ENCODE measurements at regions not wholly inside any gene's neighbourhood (a gene's known extent, or its start where the extent isn't known, plus 50 kb on each side); places are given as distances from the start of the nearest gene placed in this dataset.
A peak's percentile ranks its signal among the peaks of the same experiment; 100 is the strongest.

GRCh38 chr3:168262887-168263286, 167.2 kb upstream of the GOLIM4 start:
- Histone ChIP-seq H3K4me1 (ENCODE audit: control insufficient read depth in 5 of 5, insufficient read depth in 5 of 5, low read length in 5 of 5) (peaks cover 0 to 7% (median 0%) of the 10 kb centered on the region in 5 donors), H3K4me3 (no peak overlapping the region), H3K27me3 (ENCODE audit: control insufficient read depth in 3 of 3, insufficient read depth in 3 of 3, low read length in 2 of 3) (no peaks in the 10 kb centered on the region), H3K36me3 (ENCODE audit: control insufficient read depth in 4 of 4, insufficient read depth in 4 of 4, low read length in 4 of 4) (no peaks in the 10 kb centered on the region), H3K9ac (ENCODE audit: insufficient read depth in 1 of 2, low read length in 2 of 2) (no peak overlapping the region), H3K9me3 (ENCODE audit: control insufficient read depth in 4 of 4, insufficient read depth in 3 of 4, low read length in 3 of 4) (no peaks in the 10 kb centered on the region), H3K27ac (ENCODE audit: low read depth in 1 of 2, low read length in 1 of 2) (no peak overlapping the region)
- ATAC-seq (ENCODE audit: insufficient read depth, low FRiP score) = no peak
- TF ChIP-seq, protein P1, sequence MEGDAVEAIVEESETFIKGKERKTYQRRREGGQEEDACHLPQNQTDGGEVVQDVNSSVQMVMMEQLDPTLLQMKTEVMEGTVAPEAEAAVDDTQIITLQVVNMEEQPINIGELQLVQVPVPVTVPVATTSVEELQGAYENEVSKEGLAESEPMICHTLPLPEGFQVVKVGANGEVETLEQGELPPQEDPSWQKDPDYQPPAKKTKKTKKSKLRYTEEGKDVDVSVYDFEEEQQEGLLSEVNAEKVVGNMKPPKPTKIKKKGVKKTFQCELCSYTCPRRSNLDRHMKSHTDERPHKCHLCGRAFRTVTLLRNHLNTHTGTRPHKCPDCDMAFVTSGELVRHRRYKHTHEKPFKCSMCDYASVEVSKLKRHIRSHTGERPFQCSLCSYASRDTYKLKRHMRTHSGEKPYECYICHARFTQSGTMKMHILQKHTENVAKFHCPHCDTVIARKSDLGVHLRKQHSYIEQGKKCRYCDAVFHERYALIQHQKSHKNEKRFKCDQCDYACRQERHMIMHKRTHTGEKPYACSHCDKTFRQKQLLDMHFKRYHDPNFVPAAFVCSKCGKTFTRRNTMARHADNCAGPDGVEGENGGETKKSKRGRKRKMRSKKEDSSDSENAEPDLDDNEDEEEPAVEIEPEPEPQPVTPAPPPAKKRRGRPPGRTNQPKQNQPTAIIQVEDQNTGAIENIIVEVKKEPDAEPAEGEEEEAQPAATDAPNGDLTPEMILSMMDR (IDR thresholded peaks at IDR 0.05; ENCODE audit: control extremely low read depth, extremely low read depth) = no peak
- no peak for DNase-seq

DNA sequence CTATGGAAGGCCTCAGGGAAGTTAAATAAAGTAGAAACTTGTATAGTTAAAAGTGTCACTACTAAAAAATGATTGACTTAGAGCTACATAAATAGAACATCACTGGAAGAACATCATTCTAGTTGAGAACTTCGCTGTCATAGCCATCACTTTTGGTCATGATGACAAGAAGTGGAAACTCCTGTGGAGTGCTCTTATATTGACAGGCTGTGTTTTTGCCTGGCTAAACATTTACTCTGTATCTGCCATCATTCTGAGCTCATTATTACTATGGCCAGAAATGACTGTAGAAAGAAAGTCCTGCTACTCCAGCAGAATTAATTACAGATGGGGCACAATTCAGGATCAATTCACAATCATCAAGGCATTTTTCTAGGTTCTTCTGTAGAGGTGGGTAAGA, 165.1 kb upstream of the GOLIM4 start:
- H3K4me3 ChIP-seq = no peak overlapping the region
- no peaks in the 10 kb centered on the region for H3K36me3 ChIP-seq (ENCODE audit: control insufficient read depth in 4 of 4, insufficient read depth in 4 of 4, low read length in 4 of 4)
- ATAC-seq (ENCODE audit: insufficient read depth, low FRiP score) (no peak), DNase-seq (no peak)
- peaks cover 0 to 2% (median under 1%) of the 10 kb centered on the region in 4 donors for H3K9me3 ChIP-seq (ENCODE audit: control insufficient read depth in 4 of 4, insufficient read depth in 3 of 4, low read length in 3 of 4)
- WGBS, 2 donors = 35 to 78% methylated on average over 1 of the region's 1 CpG
- peaks cover 0 to 7% (median 0%) of the 10 kb centered on the region in 5 donors for H3K4me1 ChIP-seq (ENCODE audit: control insufficient read depth in 5 of 5, insufficient read depth in 5 of 5, low read length in 5 of 5)
- no peak overlapping the region for H3K9ac ChIP-seq (ENCODE audit: insufficient read depth in 1 of 2, low read length in 2 of 2)
- H3K27me3 ChIP-seq (ENCODE audit: control insufficient read depth in 3 of 3, insufficient read depth in 3 of 3, low read length in 2 of 3) = no peaks in the 10 kb centered on the region
- TF ChIP-seq, protein P1 (IDR thresholded peaks at IDR 0.05; ENCODE audit: control extremely low read depth, extremely low read depth) = no peak
- no peak overlapping the region for H3K27ac ChIP-seq (ENCODE audit: low read depth in 1 of 2, low read length in 1 of 2)

- Histone ChIP-seq H3K4me3 (no peak overlapping the region), H3K27me3 (ENCODE audit: control insufficient read depth in 3 of 3, insufficient read depth in 3 of 3, low read length in 2 of 3) (no peaks in the 10 kb centered on the region), H3K4me1 (ENCODE audit: control insufficient read depth in 5 of 5, insufficient read depth in 5 of 5, low read length in 5 of 5) (peaks cover 0 to 16% (median 0%) of the 10 kb centered on the region in 5 donors), H3K9ac (ENCODE audit: insufficient read depth in 1 of 2, low read length in 2 of 2) (no peak overlapping the region), H3K27ac (ENCODE audit: low read depth in 1 of 2, low read length in 1 of 2) (no peak overlapping the region), H3K9me3 (ENCODE audit: control insufficient read depth in 4 of 4, insufficient read depth in 3 of 4, low read length in 3 of 4) (peaks cover 0 to 10% (median 4%) of the 10 kb centered on the region in 4 donors), H3K36me3 (ENCODE audit: control insufficient read depth in 4 of 4, insufficient read depth in 4 of 4, low read length in 4 of 4) (no peaks in the 10 kb centered on the region)
- TF ChIP-seq, protein P1 (IDR thresholded peaks at IDR 0.05; ENCODE audit: control extremely low read depth, extremely low read depth) = no peak
- ATAC-seq (ENCODE audit: insufficient read depth, low FRiP score) = no peak
- 57 to 71% methylated on average over 2 of the region's 2 CpGs for WGBS, 2 donors
- DNase-seq = no peak
Measured at GRCh38 chr3:168251371-168251770, 155.6 kb upstream of the GOLIM4 start.

GRCh38 chr3:168250415-168250861, 154.7 kb upstream of the GOLIM4 start:
- peak overlapping the region; percentile 59 to 71 for H3K9ac ChIP-seq (ENCODE audit: insufficient read depth in 1 of 2, low read length in 2 of 2)
- H3K9me3 ChIP-seq (ENCODE audit: control insufficient read depth in 4 of 4, insufficient read depth in 3 of 4, low read length in 3 of 4) = peaks cover 0 to 5% (median 1%) of the 10 kb centered on the region in 4 donors
- peaks cover 0 to 16% (median 0%) of the 10 kb centered on the region in 5 donors for H3K4me1 ChIP-seq (ENCODE audit: control insufficient read depth in 5 of 5, insufficient read depth in 5 of 5, low read length in 5 of 5)
- 1 to 3% methylated on average over 16 of the region's 16 CpGs for WGBS, 2 donors
- DNase-seq = peak in 2 of 3 donors; percentile 17 to 34
- H3K4me3 ChIP-seq = no peak overlapping the region
- H3K27ac ChIP-seq (ENCODE audit: low read depth in 1 of 2, low read length in 1 of 2) = peak overlapping the region in 1 of 2 donors; percentile 29
- no peak for ATAC-seq (ENCODE audit: insufficient read depth, low FRiP score)
- TF ChIP-seq, protein P1 (IDR thresholded peaks at IDR 0.05; ENCODE audit: control extremely low read depth, extremely low read depth) = no peak
- no peaks in the 10 kb centered on the region for H3K36me3 ChIP-seq (ENCODE audit: control insufficient read depth in 4 of 4, insufficient read depth in 4 of 4, low read length in 4 of 4)
- H3K27me3 ChIP-seq (ENCODE audit: control insufficient read depth in 3 of 3, insufficient read depth in 3 of 3, low read length in 2 of 3) = no peaks in the 10 kb centered on the region
